Keratinocyte (primary cell): ENCODE measurements at regions not wholly inside any gene's neighbourhood (a gene's known extent, or its start where the extent isn't known, plus 50 kb on each side); places are given as distances from the start of the nearest gene placed in this dataset.

Experiments
- DNase-seq: peaks from one replicate; pipeline ENCODE4 v3.0.0-alpha.2; 2011; ENCODE audit warnings: low read depth, missing footprints, low spot score
- FAIRE-seq: peaks from 2 replicates; lab custom pipeline; 2011; peaks lifted over from hg19 to GRCh38; lab: Jason Lieb, UNC
- H2AFZ ChIP-seq: 2 replicates; pipeline ENCODE4 v1.6.0; 2012; ENCODE audit warnings: low read length, control low read depth, inconsistent platforms; ENCODE audit not compliant: control insufficient read depth
- H3K27ac ChIP-seq: 2 replicates; pipeline ENCODE4 v1.5.1; 2011; ENCODE audit warnings: low read length; ENCODE audit not compliant: control insufficient read depth, insufficient read depth
- H3K27me3 ChIP-seq: 3 replicates; pipeline ENCODE4 v1.6.0; 2011; ENCODE audit warnings: low read length; ENCODE audit not compliant: control insufficient read depth, insufficient read depth; ENCODE audit errors: extremely low read depth
- H3K36me3 ChIP-seq, 2 experiments: 2 replicates in 1 of 2; 3 replicates in 1 of 2; pipeline ENCODE4 v1.5.1; 2011; ENCODE audit warnings: low read length in 2 of 2, mild to moderate bottlenecking in 1 of 2; ENCODE audit not compliant: control insufficient read depth in 2 of 2, insufficient read depth in 2 of 2; ENCODE audit errors: extremely low read depth in 1 of 2
- H3K4me1 ChIP-seq: 3 replicates; pipeline ENCODE4 v1.5.1; 2011; ENCODE audit warnings: low read length; ENCODE audit not compliant: control insufficient read depth, insufficient read depth; ENCODE audit errors: extremely low read depth
- H3K4me2 ChIP-seq: 3 replicates; pipeline ENCODE4 v1.6.0; 2011; ENCODE audit warnings: low read depth, low read length; ENCODE audit not compliant: control insufficient read depth, insufficient read depth; ENCODE audit errors: extremely low read depth
- H3K4me3 ChIP-seq, 3 experiments: fragments of 200-600 bp in 1 of 3; sonication (generic) in 1 of 3; 2 replicates in 2 of 3; 3 replicates in 1 of 3; pipeline ENCODE4 v1.5.1; 2011 to 2016; ENCODE audit warnings: low read length in 3 of 3, mild to moderate bottlenecking in 3 of 3, control low read depth in 2 of 3, inconsistent platforms in 1 of 3, low read depth in 1 of 3, mixed read lengths in 1 of 3, mixed run types in 1 of 3, moderate library complexity in 1 of 3; ENCODE audit not compliant: control insufficient read depth in 2 of 3, insufficient read depth in 2 of 3; ENCODE audit errors: extremely low read depth in 1 of 3
- H3K79me2 ChIP-seq: 2 replicates; pipeline ENCODE4 v1.6.0; 2012; ENCODE audit warnings: low read length; ENCODE audit not compliant: control insufficient read depth, insufficient read depth
- H3K9ac ChIP-seq: 3 replicates; pipeline ENCODE4 v1.6.0; 2011; ENCODE audit warnings: low read length; ENCODE audit not compliant: control insufficient read depth, insufficient read depth; ENCODE audit errors: extremely low read depth
- H3K9me1 ChIP-seq: 3 replicates; pipeline ENCODE4 v1.6.0; 2011; ENCODE audit warnings: low read length; ENCODE audit not compliant: control insufficient read depth, insufficient read depth; ENCODE audit errors: extremely low read depth
- H3K9me3 ChIP-seq: 2 replicates; pipeline ENCODE4 v1.5.1; 2012; ENCODE audit warnings: low read depth, low read length; ENCODE audit not compliant: control insufficient read depth
- H4K20me1 ChIP-seq: 3 replicates; pipeline ENCODE4 v1.6.0; 2011; ENCODE audit warnings: low read length; ENCODE audit not compliant: control insufficient read depth, insufficient read depth; ENCODE audit errors: extremely low read depth
- CTCF ChIP-seq, 3 experiments: IDR thresholded peaks in 1 of 3; conservative IDR thresholded peaks in 1 of 3; optimal IDR thresholded peaks in 1 of 3; 2 replicates in 2 of 3; 3 replicates in 1 of 3; pipeline versions ENCODE3 to v1.5.1; 2011; ENCODE audit warnings: low read length in 3 of 3, mild to moderate bottlenecking in 3 of 3, moderate library complexity in 2 of 3, control low read depth in 1 of 3, inconsistent platforms in 1 of 3; ENCODE audit not compliant: insufficient read depth in 2 of 3; ENCODE audit errors: extremely low read depth in 1 of 3
- EZH2 ChIP-seq: IDR thresholded peaks from one replicate; pipeline ENCODE4 v1.6.1; 2012; ENCODE audit warnings: inconsistent platforms, mild to moderate bottlenecking, low read length, moderate library complexity
- dilution Hi-C: fragments of 300-500 bp; cut with MboI; formaldehyde crosslinking; loops from one replicate; pipeline ENCODE4 v1.7.0; 2020; ENCODE audit warnings: low sequenced_read_pairs; ENCODE audit not compliant: extremely low pct_ligation_motif_present

- Histone ChIP-seq H3K27ac (no peak overlapping the region), H3K9ac (no peak overlapping the region), H4K20me1 (no peaks in the 10 kb centered on the region), H2AFZ (no peak overlapping the region), H3K4me1 (no peaks in the 10 kb centered on the region), H3K4me2 (no peak overlapping the region), H3K36me3 (no peaks in the 10 kb centered on the region), H3K9me3 (peaks cover 2% of the 10 kb centered on the region), H3K4me3 (no peak overlapping the region), H3K9me1 (no peaks in the 10 kb centered on the region), H3K79me2 (no peaks in the 10 kb centered on the region), H3K27me3 (peaks cover 15% of the 10 kb centered on the region)
- FAIRE-seq = no peak
- DNase-seq = no peak
- TF ChIP-seq CTCF (optimal IDR thresholded peaks at IDR 0.05 in 1 of 3, IDR thresholded peaks at IDR 0.05 in 1 of 3, conservative IDR thresholded peaks at IDR 0.05 in 1 of 3; ENCODE audit: extremely low read depth in 1 of 3, insufficient read depth in 2 of 3, low read length in 3 of 3) (no peak), EZH2 (no peak)
- dilution Hi-C loops = no loop called here
These were observed 359.8 kb upstream of the CDH4 start for GRCh38 chr20:60892095-60892813.

- no peaks in the 10 kb centered on the region for H4K20me1 ChIP-seq
- peaks cover 2% of the 10 kb centered on the region for H3K9me3 ChIP-seq
- H2AFZ ChIP-seq = no peak overlapping the region
- DNase-seq = no peak
- dilution Hi-C loops = no loop called here
- H3K9ac ChIP-seq = no peak overlapping the region
- H3K4me1 ChIP-seq = no peaks in the 10 kb centered on the region
- TF ChIP-seq EZH2 = no peak
- TF ChIP-seq CTCF (optimal IDR thresholded peaks at IDR 0.05 in 1 of 3, IDR thresholded peaks at IDR 0.05 in 1 of 3, conservative IDR thresholded peaks at IDR 0.05 in 1 of 3; ENCODE audit: extremely low read depth in 1 of 3, insufficient read depth in 2 of 3, low read length in 3 of 3) = no peak
- no peaks in the 10 kb centered on the region for H3K36me3 ChIP-seq
- no peaks in the 10 kb centered on the region for H3K9me1 ChIP-seq
- H3K4me2 ChIP-seq = no peak overlapping the region
- no peak overlapping the region for H3K27ac ChIP-seq
- H3K79me2 ChIP-seq = no peaks in the 10 kb centered on the region
- FAIRE-seq = no peak
- H3K4me3 ChIP-seq = no peak overlapping the region
- peaks cover 9% of the 10 kb centered on the region for H3K27me3 ChIP-seq
These were observed 358.0 kb upstream of the CDH4 start for GRCh38 chr20:60894091-60894490.
